DMS114 treated with DMSO at 0.1 percent for 48 hours (cell line): ENCODE measurements at regions not wholly inside any gene's neighbourhood (a gene's known extent, or its start where the extent isn't known, plus 50 kb on each side); places are given as distances from the start of the nearest gene placed in this dataset.
"Not testable (repeated sequence)": the region's sequence is repeated elsewhere in the genome, so short reads cannot be mapped to it uniquely, and the experiment has no call there.

ENCODE experiments used
- DNase-seq: peaks from one replicate; lab custom pipeline; 2025; ENCODE audit not compliant: unreplicated experiment; lab: John Stamatoyannopoulos, UW

GRCh38 chr22:22756109-22756508 lies 111.7 kb downstream of the GGTLC2 start:
- DNase-seq, result no peak

- not testable (repeated sequence) for DNase-seq
Measured at GRCh38 chr22:22756551-22757201, 112.3 kb downstream of the GGTLC2 start.

DNA sequence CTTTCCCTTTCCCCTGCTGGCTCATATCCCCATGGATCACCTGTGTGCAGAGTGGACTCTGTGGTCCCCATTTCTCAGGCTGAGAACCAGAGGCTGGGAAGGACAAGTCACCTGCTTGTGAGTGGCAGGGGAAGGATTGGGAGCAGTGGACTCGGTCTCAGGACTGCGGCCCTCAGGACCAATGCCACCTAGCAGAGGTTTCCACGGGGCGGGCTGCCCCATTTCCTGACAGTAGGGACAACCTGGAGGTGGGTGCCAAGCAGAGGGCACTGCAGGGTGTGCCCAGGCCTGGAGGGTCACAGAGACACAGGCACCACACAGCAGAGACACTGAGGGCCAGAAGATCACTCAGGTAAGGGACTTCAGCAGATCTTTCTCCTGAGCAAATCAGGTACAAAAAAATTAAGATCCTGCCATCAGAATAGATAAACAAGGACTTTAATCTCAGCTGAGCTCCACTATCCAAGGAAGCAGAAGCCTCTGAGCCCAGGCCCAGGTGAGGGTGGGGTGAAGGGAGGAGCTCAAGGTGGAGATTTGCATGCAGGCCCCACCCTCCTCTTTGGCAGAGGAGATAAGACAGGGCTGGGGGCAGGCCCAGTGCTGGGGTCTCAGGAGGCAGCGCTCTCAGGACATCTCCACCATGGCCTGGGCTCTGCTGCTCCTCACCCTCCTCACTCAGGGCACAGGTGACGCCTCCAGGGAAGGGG lies 113.8 kb downstream of the GGTLC2 start:
- DNase-seq, result not testable (repeated sequence)

GRCh38 chr22:22759371-22759770 lies 115.0 kb downstream of the GGTLC2 start:
- no peak for DNase-seq

DNA sequence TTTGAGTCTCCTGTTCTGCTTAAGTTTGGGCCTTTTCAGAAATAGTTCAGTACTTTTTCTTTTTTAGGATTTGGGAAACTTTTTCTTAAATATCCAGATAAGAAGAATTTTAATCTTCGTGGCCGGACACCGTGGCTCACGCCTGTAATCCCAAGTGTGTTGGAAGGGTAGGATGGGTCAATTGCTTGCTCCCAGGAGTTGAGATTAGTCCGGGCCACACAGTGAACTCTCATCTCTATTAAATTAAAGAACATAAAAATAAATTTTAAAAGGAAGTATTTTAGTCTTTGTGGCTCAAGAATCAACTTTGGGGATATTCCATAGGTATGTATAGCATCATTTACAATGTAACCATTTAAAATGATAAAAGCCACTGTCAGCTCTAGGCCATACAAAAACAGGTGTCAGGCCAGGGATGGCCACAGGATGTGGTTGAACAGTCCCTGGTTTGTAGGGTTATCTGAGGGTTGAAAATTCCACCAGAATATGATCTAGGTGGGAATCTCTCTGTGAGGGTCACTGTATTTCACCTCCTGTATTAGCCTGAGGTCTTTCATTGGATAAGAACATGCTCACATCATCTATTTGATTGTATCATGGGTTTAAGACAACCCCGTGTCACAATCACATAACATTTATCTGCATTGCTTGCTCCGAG lies 115.6 kb downstream of the GGTLC2 start:
- DNase-seq, result no peak

DNA sequence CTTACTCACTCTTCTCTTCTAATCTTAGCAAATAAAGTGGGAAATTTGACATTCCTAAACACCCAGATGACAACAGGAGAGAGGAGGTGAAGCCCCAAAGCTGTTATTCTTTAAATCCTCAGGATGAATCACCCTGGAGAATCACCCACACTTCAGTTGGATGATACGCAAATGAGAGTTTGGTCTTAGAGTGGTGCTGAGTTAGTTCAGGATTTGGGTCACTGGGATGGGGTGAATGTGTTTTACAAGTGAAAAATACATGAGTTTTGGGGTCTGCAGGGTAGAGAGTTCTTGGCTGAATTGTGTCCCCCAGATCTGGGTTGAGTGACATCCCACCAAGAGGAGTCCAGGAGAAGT lies 117.2 kb downstream of the GGTLC2 start:
- DNase-seq, result no peak

DNA sequence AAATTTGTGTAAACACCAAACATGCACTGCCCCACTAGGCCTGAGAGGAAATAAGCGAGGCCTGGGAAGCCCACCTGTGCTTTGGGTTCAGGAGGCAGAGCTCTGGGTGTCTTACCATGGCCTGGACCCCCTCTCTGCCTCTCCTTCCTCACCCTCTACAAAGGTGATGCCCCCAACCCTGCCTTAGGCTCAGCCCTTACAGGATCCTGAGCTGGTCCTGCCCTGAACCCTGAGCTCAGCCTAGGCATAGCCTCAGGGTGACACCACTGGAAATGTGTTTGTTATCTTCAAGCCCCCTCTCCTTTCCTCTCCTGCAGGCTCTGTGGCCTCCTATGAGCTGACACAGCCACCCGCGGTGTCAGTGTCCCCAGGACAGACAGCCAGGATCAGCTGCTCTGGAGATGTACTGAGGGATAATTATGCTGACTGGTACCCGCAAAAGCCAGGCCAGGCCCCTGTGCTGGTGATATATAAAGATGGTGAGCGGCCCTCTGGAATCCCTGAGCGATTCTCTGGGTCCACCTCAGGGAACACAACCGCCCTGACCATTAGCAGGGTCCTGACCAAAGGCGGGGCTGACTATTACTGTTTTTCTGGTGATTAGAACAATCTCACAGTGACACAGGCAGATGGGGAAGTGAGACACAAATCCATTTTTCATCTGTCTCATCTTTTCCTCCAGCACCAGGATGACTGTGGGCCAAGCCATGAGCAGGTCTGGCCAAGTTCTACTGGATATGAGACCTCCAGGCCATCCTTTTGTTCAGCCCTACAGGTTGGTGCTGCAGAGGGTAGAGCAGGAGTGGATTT lies 117.8 kb downstream of the GGTLC2 start:
- DNase-seq, result no peak

DNA sequence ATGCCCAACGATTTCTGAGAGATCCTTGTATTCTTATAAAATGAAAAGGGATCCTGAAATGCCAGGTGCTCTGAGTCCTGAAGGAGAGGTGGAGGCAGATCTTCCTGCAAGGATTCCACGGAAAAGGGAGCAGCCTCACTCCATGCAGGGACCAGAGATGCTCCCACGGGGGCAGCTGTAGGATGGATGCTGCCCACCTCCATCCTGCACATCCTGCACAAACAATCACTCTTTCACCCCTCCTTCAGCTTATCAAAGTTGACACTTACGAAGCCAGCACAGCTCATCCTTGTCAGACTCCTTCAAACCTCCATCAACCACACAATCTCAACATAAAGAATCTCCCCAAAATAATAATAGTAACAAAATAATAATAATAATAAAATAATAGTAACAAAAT lies 119.1 kb downstream of the GGTLC2 start:
- DNase-seq, result no peak

GRCh38 chr22:22764085-22764484 lies 119.7 kb downstream of the GGTLC2 start:
- DNase-seq, result no peak

GRCh38 chr22:22767876-22768602 lies 119.6 kb upstream of the IGLL5 start:
- DNase-seq, result no peak

GRCh38 chr22:22768885-22769284 lies 118.7 kb upstream of the IGLL5 start:
- no peak for DNase-seq

DNA sequence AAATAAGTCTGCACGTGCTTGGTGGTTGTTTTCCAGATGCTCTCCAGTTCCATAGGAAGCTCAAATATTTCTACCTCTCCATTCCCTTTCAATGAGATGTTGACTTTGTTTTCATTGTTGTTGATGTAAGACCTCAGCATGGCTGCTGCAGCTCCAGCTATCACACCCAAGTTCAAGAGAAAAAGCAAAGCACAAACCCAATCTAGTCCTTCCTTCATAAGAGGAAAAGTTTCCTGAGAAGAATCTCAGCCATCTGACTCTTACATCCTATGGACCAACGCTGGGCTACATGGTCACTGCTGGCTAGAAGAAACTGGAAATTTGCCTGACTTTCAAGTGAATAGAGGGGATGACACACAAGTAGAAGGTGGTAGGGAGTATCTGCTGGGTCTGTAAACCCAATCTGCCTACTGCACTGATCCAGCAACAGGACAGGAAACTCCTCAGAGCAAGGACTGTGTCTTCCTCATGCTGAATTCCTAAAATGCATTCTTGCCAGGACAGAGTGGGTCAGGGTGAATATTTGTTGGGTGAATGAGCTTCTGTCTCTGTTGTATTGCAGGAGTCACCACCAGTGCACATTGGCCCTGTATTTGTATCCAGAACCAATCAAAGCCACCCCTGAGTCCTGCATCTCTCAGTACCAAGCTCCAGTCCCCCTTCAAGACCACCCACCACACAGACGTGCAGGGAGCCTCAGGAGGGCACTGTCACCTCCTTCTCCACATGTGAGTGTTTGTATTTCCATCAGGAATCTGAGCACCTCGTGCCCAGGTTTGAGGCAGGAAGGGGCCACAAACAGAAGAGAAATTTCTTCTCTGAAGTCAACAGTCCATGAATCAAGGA lies 118.0 kb upstream of the IGLL5 start:
- no peak for DNase-seq

DNA sequence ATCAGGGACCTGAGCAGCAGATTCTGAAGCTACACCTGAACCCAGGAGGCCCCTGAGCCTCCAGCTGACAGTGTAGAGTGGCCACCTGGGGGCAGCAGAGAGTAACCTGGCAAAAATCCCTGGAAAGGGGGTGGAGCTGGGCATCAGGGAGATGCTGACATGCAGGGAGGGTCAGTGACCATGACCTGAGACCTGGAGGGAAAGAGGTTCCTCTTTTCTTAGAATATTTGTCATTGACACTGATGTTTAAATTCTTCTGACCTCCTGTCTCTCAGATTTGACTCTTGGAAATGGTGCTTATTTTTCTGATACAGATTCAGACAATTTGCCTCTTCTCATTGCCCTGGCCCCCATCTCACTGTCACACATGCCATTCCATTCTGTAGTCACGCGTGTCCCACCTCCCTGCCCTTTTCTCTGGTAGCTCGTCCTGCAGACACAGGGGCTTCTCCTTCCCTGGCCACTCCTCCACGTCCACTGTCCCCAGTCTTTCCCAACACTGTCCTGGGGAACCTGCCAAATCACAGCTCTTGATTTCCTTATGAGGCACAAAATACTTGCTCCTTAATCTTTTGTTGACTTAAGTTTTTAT lies 117.2 kb upstream of the IGLL5 start:
- DNase-seq, result no peak

- DNase-seq, result no peak
Measured at GRCh38 chr22:22770881-22771280, 116.7 kb upstream of the IGLL5 start.

- DNase-seq, result no peak
Measured at GRCh38 chr22:22771696-22772377, 115.8 kb upstream of the IGLL5 start.

GRCh38 chr22:22772396-22772795 lies 115.2 kb upstream of the IGLL5 start:
- DNase-seq, result no peak

- DNase-seq, result no peak
Measured at GRCh38 chr22:22772883-22773282, 114.7 kb upstream of the IGLL5 start.

- no peak for DNase-seq
Measured at GRCh38 chr22:22773427-22773826, 114.2 kb upstream of the IGLL5 start.

- DNase-seq, result no peak
Measured at GRCh38 chr22:22773979-22774604, 113.5 kb upstream of the IGLL5 start.
